HG03175 (cell line): ENCODE measurements at regions not wholly inside any gene's neighbourhood (a gene's known extent, or its start where the extent isn't known, plus 50 kb on each side); places are given as distances from the start of the nearest gene placed in this dataset.

Experiments
- ATAC-seq: cut with Tn5 transposase; IDR thresholded peaks from one replicate; pipeline ENCODE4 v1.9.1; 2021; ENCODE audit warnings: mild to moderate bottlenecking, moderate library complexity; ENCODE audit not compliant: unreplicated experiment

GRCh38 chr2:120473522-120474271, 127.8 kb downstream of the INHBB start:
- ATAC-seq: no peak

- no peak for ATAC-seq
Observed at GRCh38 chr2:120474486-120474885, 128.6 kb downstream of the INHBB start.

GRCh38 chr2:120476141-120476540, 130.2 kb downstream of the INHBB start:
- ATAC-seq: no peak

- ATAC-seq: no peak
Observed at GRCh38 chr2:120477198-120477597, 131.3 kb downstream of the INHBB start.

- ATAC-seq: no peak
Observed at GRCh38 chr2:120477831-120478481, 132.0 kb downstream of the INHBB start.

GRCh38 chr2:120480346-120480902, 134.5 kb downstream of the INHBB start:
- ATAC-seq: no peak

GRCh38 chr2:120480903-120481445, 135.0 kb downstream of the INHBB start:
- no peak for ATAC-seq

- no peak for ATAC-seq
Observed at GRCh38 chr2:120481446-120482194, 135.7 kb downstream of the INHBB start.

GRCh38 chr2:120482334-120482733, 136.4 kb downstream of the INHBB start:
- no peak for ATAC-seq

GRCh38 chr2:120483355-120483754, 137.4 kb downstream of the INHBB start:
- no peak for ATAC-seq

GRCh38 chr2:120485096-120485495, 139.2 kb downstream of the INHBB start:
- ATAC-seq: no peak

GRCh38 chr2:120486441-120486840, 140.5 kb downstream of the INHBB start:
- ATAC-seq: no peak

- ATAC-seq: no peak
Observed at GRCh38 chr2:120486946-120487345, 141.0 kb downstream of the INHBB start.

GRCh38 chr2:120488531-120488930, 142.6 kb downstream of the INHBB start:
- no peak for ATAC-seq

- ATAC-seq: no peak
Observed at GRCh38 chr2:120489023-120489422, 143.1 kb downstream of the INHBB start.

- ATAC-seq: no peak
Observed at GRCh38 chr2:120490091-120490798, 144.3 kb downstream of the INHBB start.

GRCh38 chr2:120491111-120491625, 145.2 kb downstream of the INHBB start:
- no peak for ATAC-seq

- no peak for ATAC-seq
Observed at GRCh38 chr2:120493231-120493630, 147.3 kb downstream of the INHBB start.

- ATAC-seq: no peak
Observed at GRCh38 chr2:120494446-120494845, 148.5 kb downstream of the INHBB start.

GRCh38 chr2:120495586-120495985, 149.7 kb downstream of the INHBB start:
- no peak for ATAC-seq
